T-cell (primary cell): ENCODE measurements at regions not wholly inside any gene's neighbourhood (a gene's known extent, or its start where the extent isn't known, plus 50 kb on each side); places are given as distances from the start of the nearest gene placed in this dataset.

Experiments used
- ATAC-seq, 4 experiments: fragments of 200-7000 bp in 3 of 4; fragments of 150-1000 bp in 1 of 4; cut with Tn5 transposase; replicated peaks in 1 of 4; 1 replicate in 3 of 4; 2 replicates in 1 of 4; pipeline ENCODE4 v1.10.0; 2021; ENCODE audit warnings: moderate library complexity in 3 of 4, mild to moderate bottlenecking in 2 of 4, moderate number of reproducible peaks in 1 of 4
- CTCF ChIA-PET, 2 donors: fragments of 300-600 bp; sonication (Branson Sonifier 250); formaldehyde crosslinking; loops; one replicate each; lab custom pipeline; 2022; ENCODE audit warnings: antibody characterized with exemption in 2 of 2; lab: Charles Lee
- POLR2A ChIA-PET, 2 donors: fragments of 300-600 bp; sonication (Branson Sonifier 250); formaldehyde crosslinking; loops; one replicate each; lab custom pipeline; 2022; ENCODE audit warnings: antibody characterized with exemption in 2 of 2; lab: Charles Lee
- DNase-seq, 35 experiments: peaks; one replicate each; pipeline versions ENCODE4 v3.0.0 to v3.0.0-alpha.2; 2013 to 2023
- H3K27ac ChIP-seq: one replicate; pipeline ENCODE4 v1.5.1; 2013; ENCODE audit warnings: low read length
- H3K27me3 ChIP-seq, 2 experiments: replicated peaks in 1 of 2; 1 replicate in 1 of 2; 2 replicates in 1 of 2; pipeline versions ENCODE4 v1.6.1 to v1.7.0; 2013; ENCODE audit warnings: low read length in 1 of 2, mixed read lengths in 1 of 2; ENCODE audit not compliant: control insufficient read depth in 2 of 2, insufficient read depth in 2 of 2; ENCODE audit errors: extremely low read depth in 1 of 2
- H3K36me3 ChIP-seq, 2 donors: 1 replicate in 1 of 2; 2 replicates in 1 of 2; pipeline versions ENCODE4 v1.6.1 to v1.7.0; 2013; ENCODE audit warnings: low read length in 1 of 2; ENCODE audit not compliant: control insufficient read depth in 2 of 2, insufficient read depth in 1 of 2; ENCODE audit errors: extremely low read depth in 1 of 2
- H3K4me1 ChIP-seq, 2 experiments: 1 replicate in 1 of 2; 2 replicates in 1 of 2; pipeline versions ENCODE4 v1.6.1 to v1.7.0; 2013; ENCODE audit warnings: low read length in 2 of 2, mixed read lengths in 1 of 2; ENCODE audit not compliant: insufficient read depth in 2 of 2, control insufficient read depth in 1 of 2; ENCODE audit errors: extremely low read depth in 1 of 2
- H3K4me3 ChIP-seq, 2 donors: 1 replicate in 1 of 2; 2 replicates in 1 of 2; pipeline versions ENCODE4 v1.5.1 to v1.7.0; 2013; ENCODE audit warnings: mild to moderate bottlenecking in 2 of 2, low read length in 1 of 2, moderate library complexity in 1 of 2; ENCODE audit not compliant: control insufficient read depth in 1 of 2; ENCODE audit errors: extremely low read depth in 1 of 2
- H3K9me3 ChIP-seq: 2 replicates; pipeline ENCODE4 v1.7.0; 2013
- H3K27ac Mint-ChIP-seq, 2 donors: one replicate each; pipeline ENCODE4 v1.8.0; 2020 to 2021; ENCODE audit warnings: mild to moderate bottlenecking in 2 of 2, mixed read lengths in 2 of 2
- H3K27me3 Mint-ChIP-seq, 2 donors: one replicate each; pipeline ENCODE4 v1.8.0; 2021 to 2022; ENCODE audit warnings: mixed read lengths in 2 of 2
- H3K36me3 Mint-ChIP-seq: one replicate; pipeline ENCODE4 v1.8.0; 2021; ENCODE audit warnings: mixed read lengths
- H3K4me1 Mint-ChIP-seq, 3 donors: one replicate each; pipeline ENCODE4 v1.8.0; 2020 to 2022; ENCODE audit warnings: mixed read lengths in 3 of 3, mild to moderate bottlenecking in 1 of 3
- H3K4me3 Mint-ChIP-seq, 3 donors: one replicate each; pipeline ENCODE4 v1.8.0; 2020 to 2022; ENCODE audit warnings: mild to moderate bottlenecking in 3 of 3, mixed read lengths in 3 of 3, moderate library complexity in 3 of 3
- H3K9me3 Mint-ChIP-seq, 3 donors: one replicate each; pipeline ENCODE4 v1.8.0; 2020 to 2022; ENCODE audit warnings: mixed read lengths in 3 of 3
- WGBS: methylation state at CpG from one replicate; pipeline ENCODE4 v1.1.5; 2013; ENCODE audit warnings: missing lambda C conversion rate; ENCODE audit not compliant: insufficient coverage; 5-methylcytosine and 5-hydroxymethylcytosine counted together

DNA sequence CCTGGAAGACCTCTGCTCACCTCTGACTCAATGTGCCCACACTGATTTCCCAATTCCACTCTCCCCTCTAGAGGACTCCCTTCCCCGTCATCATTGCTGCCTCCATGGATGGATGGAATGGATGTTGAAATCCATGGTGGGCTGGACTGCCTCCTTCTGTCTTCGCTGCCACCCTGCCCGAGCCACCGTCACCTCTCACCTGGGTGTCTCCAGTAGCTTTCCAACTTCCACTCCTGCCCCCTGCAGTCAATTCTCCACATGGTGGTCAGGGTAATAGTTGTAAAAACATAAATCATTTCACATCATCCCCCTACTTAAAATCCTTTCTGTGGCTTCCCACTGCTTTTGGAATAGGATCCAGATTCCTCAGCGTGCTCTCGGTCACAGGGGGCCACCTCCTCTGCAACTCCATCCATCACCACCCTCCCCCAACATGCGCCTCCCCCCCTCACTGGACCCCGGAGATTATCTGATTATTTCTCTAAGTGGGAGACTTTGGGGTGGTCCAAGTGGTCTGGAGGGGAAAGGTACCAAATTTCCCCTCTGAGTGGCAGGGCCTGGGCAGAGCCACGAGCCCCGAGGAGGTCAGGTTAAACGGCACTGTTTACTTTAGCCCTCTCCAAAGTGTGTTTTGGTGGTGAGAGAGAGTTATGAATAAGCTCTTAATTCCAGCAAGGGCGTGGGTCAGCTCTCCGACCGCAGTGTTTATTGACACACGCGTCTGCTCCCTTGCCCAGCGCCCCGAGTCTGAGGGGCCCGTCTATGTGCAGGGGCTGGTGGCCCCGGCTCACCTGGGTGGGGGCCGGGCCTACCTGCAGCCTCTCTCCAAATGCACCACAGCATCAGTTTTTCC is 313.7 kb downstream of the MN1 start:
- no peaks in the 10 kb centered on the region for H3K9me3 ChIP-seq
- no peak for DNase-seq
- no peaks in the 10 kb centered on the region for H3K36me3 ChIP-seq
- Mint-ChIP-seq H3K36me3 (no peaks in the 10 kb centered on the region), H3K9me3 (peaks cover 0 to 16% (median 11%) of the 10 kb centered on the region in 3 donors), H3K27ac (peak overlapping the region in 1 of 2 donors; percentile 14), H3K4me1 (no peaks in the 10 kb centered on the region), H3K27me3 (peaks cover 2 to 6% of the 10 kb centered on the region in 2 donors), H3K4me3 (no peak overlapping the region)
- POLR2A ChIA-PET, result no interaction called here
- no peak overlapping the region for H3K4me3 ChIP-seq
- CTCF ChIA-PET, result no interaction called here
- H3K4me1 ChIP-seq, result no peaks in the 10 kb centered on the region
- H3K27me3 ChIP-seq, result peaks cover 0 to 4% of the 10 kb centered on the region in 2 experiments
- no peak overlapping the region for H3K27ac ChIP-seq
- 63% methylated on average over 8 of the region's 21 CpGs for WGBS
- no peak for ATAC-seq

- Mint-ChIP-seq H3K27ac (no peak overlapping the region), H3K9me3 (peaks cover 2 to 18% (median 11%) of the 10 kb centered on the region in 3 donors), H3K4me3 (no peak overlapping the region), H3K36me3 (no peaks in the 10 kb centered on the region), H3K27me3 (peaks cover 2 to 6% of the 10 kb centered on the region in 2 donors), H3K4me1 (no peaks in the 10 kb centered on the region)
- ATAC-seq (no peak), DNase-seq (no peak)
- Histone ChIP-seq H3K4me3 (no peak overlapping the region), H3K36me3 (no peaks in the 10 kb centered on the region), H3K27ac (no peak overlapping the region), H3K4me1 (no peaks in the 10 kb centered on the region), H3K9me3 (no peaks in the 10 kb centered on the region), H3K27me3 (peaks cover 0 to 4% of the 10 kb centered on the region in 2 experiments)
- CTCF ChIA-PET, result no interaction called here
- POLR2A ChIA-PET, result no interaction called here
- WGBS, result 63% methylated on average over 7 of the region's 12 CpGs
Observed at GRCh38 chr22:27488456-27489177, 312.9 kb downstream of the MN1 start.

DNA sequence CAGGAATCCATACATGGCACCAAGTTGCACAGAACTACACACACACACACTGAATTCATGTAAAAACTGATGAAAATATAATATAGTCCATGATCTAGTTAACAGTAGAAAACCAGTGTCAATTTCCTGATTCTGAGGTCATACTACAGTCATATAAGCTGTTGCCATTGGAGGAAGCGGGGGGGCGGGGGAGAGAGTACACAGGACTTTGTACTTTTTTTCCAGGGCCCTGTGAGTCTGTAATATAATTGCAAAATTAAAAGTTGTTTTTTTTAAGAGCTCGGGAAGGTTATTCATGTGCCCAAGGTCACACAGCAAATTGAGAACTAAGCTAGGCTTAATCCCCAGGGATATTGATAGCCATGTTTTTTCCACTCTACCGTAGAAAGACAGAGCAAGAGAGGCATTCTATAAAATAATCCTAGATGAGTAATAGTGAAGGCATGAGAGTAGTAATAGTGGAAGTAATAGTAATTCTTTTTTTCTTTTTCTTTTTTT is 312.3 kb downstream of the MN1 start:
- ChIA-PET CTCF (no interaction called here), POLR2A (no interaction called here)
- H3K36me3 ChIP-seq, result no peaks in the 10 kb centered on the region
- no peaks in the 10 kb centered on the region for H3K4me1 ChIP-seq
- H3K9me3 ChIP-seq, result no peaks in the 10 kb centered on the region
- peaks cover 2 to 6% of the 10 kb centered on the region in 2 donors for H3K27me3 Mint-ChIP-seq
- peaks cover 0 to 4% of the 10 kb centered on the region in 2 experiments for H3K27me3 ChIP-seq
- H3K36me3 Mint-ChIP-seq, result no peaks in the 10 kb centered on the region
- no peak for ATAC-seq
- H3K4me3 Mint-ChIP-seq, result no peak overlapping the region
- 100% methylated on average over 3 of the region's 4 CpGs for WGBS
- H3K4me3 ChIP-seq, result no peak overlapping the region
- H3K9me3 Mint-ChIP-seq, result peaks cover 3 to 18% (median 11%) of the 10 kb centered on the region in 3 donors
- DNase-seq, result no peak
- no peaks in the 10 kb centered on the region for H3K4me1 Mint-ChIP-seq
- no peak overlapping the region for H3K27ac ChIP-seq
- no peak overlapping the region for H3K27ac Mint-ChIP-seq

DNA sequence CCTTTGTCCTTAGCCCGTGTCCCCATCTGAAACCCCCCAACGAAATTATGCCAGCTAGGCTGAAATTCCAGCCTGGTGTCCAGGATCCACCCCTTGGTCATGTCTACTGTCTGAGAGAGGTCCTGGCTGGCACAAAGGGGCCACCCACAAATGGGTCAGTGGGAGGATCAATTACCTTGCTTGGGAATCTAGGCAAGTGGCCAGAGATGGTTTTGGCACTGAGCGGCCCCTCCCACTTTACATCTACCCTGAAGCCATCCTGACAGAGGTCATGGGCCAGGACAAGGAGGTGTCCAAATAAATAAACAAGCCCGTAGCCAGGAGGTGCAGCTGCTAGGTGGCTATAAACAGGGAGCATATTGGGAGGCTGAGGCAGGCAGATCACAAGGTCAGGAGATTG is 311.5 kb downstream of the MN1 start:
- DNase-seq (no peak), ATAC-seq (no peak)
- Mint-ChIP-seq H3K9me3 (peaks cover 3 to 18% (median 11%) of the 10 kb centered on the region in 3 donors), H3K36me3 (no peaks in the 10 kb centered on the region), H3K4me1 (no peaks in the 10 kb centered on the region), H3K27me3 (peaks cover 2 to 6% of the 10 kb centered on the region in 2 donors), H3K4me3 (no peak overlapping the region), H3K27ac (no peak overlapping the region)
- 70% methylated on average over 2 of the region's 4 CpGs for WGBS
- POLR2A ChIA-PET, result no interaction called here
- Histone ChIP-seq H3K4me1 (no peaks in the 10 kb centered on the region), H3K4me3 (no peak overlapping the region), H3K27me3 (peaks cover 0 to 4% of the 10 kb centered on the region in 2 experiments), H3K27ac (no peak overlapping the region), H3K36me3 (no peaks in the 10 kb centered on the region), H3K9me3 (no peaks in the 10 kb centered on the region)
- CTCF ChIA-PET, result no interaction called here

- Mint-ChIP-seq H3K36me3 (no peaks in the 10 kb centered on the region), H3K9me3 (peaks cover 3 to 18% (median 11%) of the 10 kb centered on the region in 3 donors), H3K4me1 (no peaks in the 10 kb centered on the region), H3K27ac (no peak overlapping the region), H3K4me3 (no peak overlapping the region), H3K27me3 (peaks cover 2 to 6% of the 10 kb centered on the region in 2 donors)
- ATAC-seq, result no peak
- Histone ChIP-seq H3K27ac (no peak overlapping the region), H3K9me3 (no peaks in the 10 kb centered on the region), H3K36me3 (no peaks in the 10 kb centered on the region), H3K4me3 (no peak overlapping the region), H3K27me3 (peaks cover 0 to 4% of the 10 kb centered on the region in 2 experiments), H3K4me1 (no peaks in the 10 kb centered on the region)
- ChIA-PET CTCF (no interaction called here), POLR2A (no interaction called here)
- WGBS, result 74% methylated on average over 5 of the region's 5 CpGs
- DNase-seq, result no peak
Observed at GRCh38 chr22:27491888-27492287, 309.7 kb downstream of the MN1 start.

DNA sequence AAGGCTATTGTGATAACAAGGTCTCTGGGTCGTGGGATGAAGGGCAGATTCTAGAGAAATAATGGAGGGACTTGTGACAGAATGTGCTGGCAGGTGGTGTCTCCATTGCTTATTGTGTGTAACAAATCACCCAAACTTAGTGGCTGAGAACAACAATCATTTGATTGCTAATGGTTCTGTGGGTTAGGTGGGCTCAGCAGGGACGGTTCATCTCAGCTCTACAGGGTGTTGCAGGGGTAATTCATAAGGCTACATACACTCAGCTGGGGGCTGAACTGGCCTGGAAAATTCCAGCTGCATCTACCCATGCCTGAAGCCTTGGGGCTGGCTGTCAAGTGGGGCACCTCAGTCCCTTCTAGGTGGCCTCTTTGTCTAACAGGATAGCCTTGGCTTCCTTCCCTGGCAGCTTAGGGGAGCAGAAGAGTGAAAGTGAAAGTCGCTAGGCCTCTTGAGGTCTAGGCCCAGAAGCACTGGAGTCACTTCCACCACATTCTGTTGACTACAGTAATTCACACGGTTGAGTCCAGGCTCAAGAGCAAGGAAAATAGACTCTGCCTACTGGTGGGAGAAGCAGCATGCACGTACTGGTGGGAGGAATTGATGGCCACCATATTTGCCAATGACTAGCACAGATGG is 308.9 kb downstream of the MN1 start:
- Mint-ChIP-seq H3K36me3 (no peaks in the 10 kb centered on the region), H3K4me3 (no peak overlapping the region), H3K4me1 (no peaks in the 10 kb centered on the region), H3K9me3 (peaks cover 3 to 18% (median 11%) of the 10 kb centered on the region in 3 donors), H3K27ac (no peak overlapping the region), H3K27me3 (peaks cover 2% of the 10 kb centered on the region in 2 donors)
- no peaks in the 10 kb centered on the region for H3K9me3 ChIP-seq
- H3K36me3 ChIP-seq, result no peaks in the 10 kb centered on the region
- ChIA-PET CTCF (no interaction called here), POLR2A (no interaction called here)
- no peak overlapping the region for H3K4me3 ChIP-seq
- H3K27me3 ChIP-seq, result peaks cover 0 to 4% of the 10 kb centered on the region in 2 experiments
- DNase-seq, result no peak
- 42% methylated on average over 2 of the region's 5 CpGs for WGBS
- H3K4me1 ChIP-seq, result no peaks in the 10 kb centered on the region
- ATAC-seq, result no peak
- H3K27ac ChIP-seq, result no peak overlapping the region
